Muscle of leg (tissue), 3 donors: ENCODE measurements at regions not wholly inside any gene's neighbourhood (a gene's known extent, or its start where the extent isn't known, plus 50 kb on each side); places are given as distances from the start of the nearest gene placed in this dataset.

Experiments used
- DNase-seq: peaks from one replicate; pipeline ENCODE4 v3.0.0; 2013
- H3K27ac ChIP-seq: one replicate; pipeline ENCODE4 v1.5.1; 2013; ENCODE audit warnings: mild to moderate bottlenecking, low read length, control low read depth
- H3K27me3 ChIP-seq: one replicate; pipeline ENCODE4 v1.6.1; 2013; ENCODE audit warnings: low read length; ENCODE audit not compliant: control insufficient read depth, insufficient read depth
- H3K36me3 ChIP-seq: one replicate; pipeline ENCODE4 v1.6.1; 2013; ENCODE audit warnings: low read length; ENCODE audit not compliant: control insufficient read depth, insufficient read depth
- H3K4me1 ChIP-seq: one replicate; pipeline ENCODE4 v1.6.1; 2013; ENCODE audit warnings: low read length; ENCODE audit not compliant: control insufficient read depth, insufficient read depth
- H3K4me3 ChIP-seq: one replicate; pipeline ENCODE4 v1.5.1; 2013; ENCODE audit warnings: low read length, control low read depth
- H3K9me3 ChIP-seq: replicated peaks from 2 replicates; pipeline ENCODE4 v1.6.1; 2013; ENCODE audit warnings: low read depth, low read length; ENCODE audit not compliant: control insufficient read depth
- WGBS: methylation state at CpG from one replicate; pipeline ENCODE4 v1.1.5; 2013; ENCODE audit warnings: missing lambda C conversion rate; ENCODE audit not compliant: insufficient coverage; 5-methylcytosine and 5-hydroxymethylcytosine counted together

DNA sequence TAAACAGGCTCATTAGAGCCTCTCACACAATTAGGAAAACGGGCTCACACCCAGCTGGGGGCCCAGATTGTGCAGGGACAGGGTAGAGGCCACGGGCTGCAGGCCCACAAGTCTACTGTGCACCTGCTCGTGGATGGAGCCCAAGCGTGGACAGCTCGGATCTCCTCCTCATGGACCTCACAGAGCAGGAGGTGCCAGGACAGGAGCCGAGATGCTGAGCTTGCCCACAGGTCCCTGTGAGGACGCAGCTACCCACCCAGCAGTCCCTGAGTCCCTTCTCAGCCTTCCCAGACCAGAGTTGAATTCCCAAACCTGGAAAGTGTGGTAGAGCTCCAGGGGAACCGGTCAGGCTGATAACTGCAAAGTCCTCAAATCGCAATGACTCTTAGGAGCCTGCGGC, 70.6 kb upstream of the OLFM1 start:
- H3K27ac ChIP-seq, result no peak overlapping the region

DNA sequence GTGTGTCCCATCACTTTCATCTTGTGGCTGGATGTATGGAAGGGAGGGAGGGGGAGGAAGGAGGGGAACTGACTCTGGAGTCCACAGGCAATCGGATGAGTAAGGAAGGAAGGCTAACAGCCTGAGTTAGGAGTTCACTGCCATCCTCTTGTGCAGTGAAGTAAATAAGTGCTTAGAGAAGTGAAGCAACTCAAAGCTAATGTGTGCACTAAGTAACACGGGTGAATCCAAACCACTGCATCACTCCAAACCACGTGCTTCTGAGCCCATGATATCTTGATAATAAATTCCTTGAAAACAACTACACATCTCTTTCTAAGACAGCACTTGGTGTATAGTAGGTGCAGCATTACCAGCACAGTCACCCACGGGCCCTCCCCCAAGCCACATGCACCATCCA, 69.6 kb upstream of the OLFM1 start:
- Histone ChIP-seq H3K36me3 (no peaks in the 10 kb centered on the region), H3K4me1 (no peaks in the 10 kb centered on the region), H3K4me3 (no peak overlapping the region), H3K9me3 (no peaks in the 10 kb centered on the region), H3K27ac (no peak overlapping the region), H3K27me3 (peaks cover 19% of the 10 kb centered on the region)
- DNase-seq, result no peak
- WGBS, result 47% methylated on average over 2 of the region's 4 CpGs

More for the DNA sequence above, 70.6 kb upstream of the OLFM1 start:
- WGBS, result 64% methylated on average over 8 of the region's 10 CpGs
- Histone ChIP-seq H3K4me3 (no peak overlapping the region), H3K4me1 (no peaks in the 10 kb centered on the region), H3K27me3 (peaks cover 19% of the 10 kb centered on the region), H3K36me3 (no peaks in the 10 kb centered on the region), H3K9me3 (no peaks in the 10 kb centered on the region)
- DNase-seq, result no peak

DNA sequence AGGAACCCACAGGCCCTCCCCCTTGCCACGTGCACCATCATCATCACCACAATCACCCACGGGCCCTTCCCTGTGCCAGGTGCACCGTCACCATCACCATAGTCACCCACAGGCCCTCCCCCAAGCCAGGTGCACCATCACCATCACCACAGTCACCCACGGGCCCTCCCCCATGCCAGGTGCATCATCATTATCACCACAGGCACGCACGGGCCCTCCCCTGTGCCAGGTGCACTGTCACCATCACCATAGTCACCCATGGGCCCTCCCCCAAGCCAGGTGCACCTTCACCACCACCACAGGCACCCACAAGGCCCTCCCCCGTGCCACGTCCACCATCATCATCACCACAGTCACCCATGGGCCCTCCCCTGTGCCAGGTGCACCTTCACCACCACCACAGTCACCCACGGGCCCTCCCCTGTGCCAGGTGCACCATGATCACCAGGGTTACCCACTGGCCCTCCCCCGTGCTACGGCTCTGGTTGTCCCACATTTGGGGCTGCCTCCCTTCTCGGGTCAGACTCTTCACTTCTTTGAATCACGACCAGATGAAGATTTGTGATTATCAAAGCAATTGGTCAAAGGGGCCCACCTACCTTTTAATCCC, 69.1 kb upstream of the OLFM1 start:
- Histone ChIP-seq H3K9me3 (no peaks in the 10 kb centered on the region), H3K27me3 (peaks cover 21% of the 10 kb centered on the region), H3K4me3 (no peak overlapping the region), H3K4me1 (no peaks in the 10 kb centered on the region), H3K27ac (no peak overlapping the region), H3K36me3 (no peaks in the 10 kb centered on the region)
- no peak for DNase-seq
- 88% methylated on average over 13 of the region's 13 CpGs for WGBS

DNA sequence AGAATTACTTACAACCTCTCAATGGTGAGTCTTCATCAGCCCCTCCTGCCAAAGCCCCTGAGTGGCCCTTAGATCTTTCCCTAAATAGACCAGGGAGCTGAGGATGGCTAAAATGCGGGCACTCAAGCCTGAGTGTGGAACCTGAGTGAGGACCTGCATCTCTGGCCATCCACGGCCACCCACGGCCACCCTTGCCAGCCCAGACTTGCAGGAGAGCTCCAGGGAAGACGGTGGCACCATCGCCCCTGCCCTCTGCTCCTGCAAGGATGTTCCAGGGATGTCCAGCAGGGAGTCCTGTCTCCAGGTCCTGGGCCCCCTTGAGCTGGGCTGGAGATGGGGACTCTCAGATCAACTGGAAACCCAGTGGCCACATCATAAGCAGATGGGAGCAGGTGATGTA, 68.2 kb upstream of the OLFM1 start:
- no peaks in the 10 kb centered on the region for H3K4me1 ChIP-seq

DNA sequence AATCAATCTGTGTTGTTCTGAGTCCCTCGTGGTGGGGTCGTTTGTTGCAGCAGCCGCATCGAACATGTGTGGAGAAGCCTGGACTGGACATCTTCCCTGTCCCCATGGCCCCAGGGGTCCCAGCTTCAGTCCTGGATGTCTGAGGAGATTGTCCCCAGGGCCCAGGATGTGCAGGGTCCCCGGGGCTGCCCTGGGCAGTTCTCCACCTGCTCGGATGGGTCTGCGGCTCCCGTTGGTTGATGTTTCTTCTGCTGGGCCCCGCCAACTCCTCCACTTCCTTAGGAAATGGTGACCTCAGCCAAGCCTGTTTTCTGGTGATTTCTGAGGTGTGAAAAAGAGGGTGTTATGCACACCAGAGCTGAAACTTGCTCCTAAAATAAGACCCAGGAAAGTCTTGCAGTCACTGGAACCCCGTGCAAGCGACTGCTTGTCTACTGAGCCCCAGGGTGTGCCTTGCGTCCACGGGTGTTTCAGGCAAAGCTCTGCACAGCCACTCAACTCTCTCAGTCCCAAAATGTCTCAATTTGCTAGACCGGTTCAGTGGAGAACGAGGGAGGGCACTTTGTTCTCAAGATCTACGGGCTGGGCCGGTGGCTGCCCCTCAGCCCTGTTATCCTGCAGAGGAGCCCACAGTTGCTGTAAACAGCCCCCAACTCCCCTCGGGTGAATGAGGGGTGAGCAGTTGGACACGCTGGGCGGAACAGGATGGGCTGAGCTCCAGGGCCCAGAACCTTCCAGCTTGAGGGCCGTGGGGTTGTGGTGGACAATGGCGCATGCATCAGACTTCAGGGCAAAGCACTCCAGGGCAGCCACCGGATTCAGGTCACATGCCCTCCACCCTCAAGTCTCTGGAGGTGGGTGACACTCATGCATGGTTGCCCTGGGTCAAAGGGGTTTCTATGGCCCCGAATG, 66.7 kb upstream of the OLFM1 start:
- WGBS, result 65% methylated on average over 18 of the region's 24 CpGs
- Histone ChIP-seq H3K4me3 (no peak overlapping the region), H3K36me3 (no peaks in the 10 kb centered on the region), H3K9me3 (no peaks in the 10 kb centered on the region), H3K27ac (no peak overlapping the region), H3K27me3 (peaks cover 18% of the 10 kb centered on the region), H3K4me1 (no peaks in the 10 kb centered on the region)
- no peak for DNase-seq

More for the DNA sequence above, 68.2 kb upstream of the OLFM1 start:
- DNase-seq, result no peak
- no peaks in the 10 kb centered on the region for H3K36me3 ChIP-seq
- 92% methylated on average over 5 of the region's 5 CpGs for WGBS
- no peak overlapping the region for H3K27ac ChIP-seq
- H3K4me3 ChIP-seq, result no peak overlapping the region
- H3K27me3 ChIP-seq, result peaks cover 24% of the 10 kb centered on the region
- H3K9me3 ChIP-seq, result no peaks in the 10 kb centered on the region

DNA sequence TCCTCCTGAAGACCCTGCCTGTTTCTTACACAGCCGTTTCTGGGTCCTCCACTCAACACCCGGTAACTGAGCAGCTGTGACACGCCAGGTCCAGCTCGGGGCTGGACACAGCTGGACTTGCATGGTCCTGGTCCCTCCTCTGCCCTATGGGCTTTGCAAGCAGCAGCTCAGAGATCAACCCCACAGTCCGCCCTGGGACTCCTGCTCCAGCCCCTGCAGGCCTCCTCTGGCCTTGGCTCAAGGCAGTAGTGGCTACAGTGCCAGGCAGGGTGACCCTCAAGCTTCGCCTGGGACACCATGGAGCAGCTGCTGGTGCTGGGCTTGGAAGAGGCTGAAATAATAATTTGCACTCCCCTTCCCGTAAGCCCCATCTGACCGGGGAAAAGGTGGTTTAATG, 66.1 kb upstream of the OLFM1 start:
- peaks cover 16% of the 10 kb centered on the region for H3K27me3 ChIP-seq
- H3K27ac ChIP-seq, result no peak overlapping the region
- no peaks in the 10 kb centered on the region for H3K9me3 ChIP-seq
- no peaks in the 10 kb centered on the region for H3K4me1 ChIP-seq
- DNase-seq, result no peak
- 68% methylated on average over 5 of the region's 8 CpGs for WGBS
- H3K36me3 ChIP-seq, result no peaks in the 10 kb centered on the region
- no peak overlapping the region for H3K4me3 ChIP-seq

DNA sequence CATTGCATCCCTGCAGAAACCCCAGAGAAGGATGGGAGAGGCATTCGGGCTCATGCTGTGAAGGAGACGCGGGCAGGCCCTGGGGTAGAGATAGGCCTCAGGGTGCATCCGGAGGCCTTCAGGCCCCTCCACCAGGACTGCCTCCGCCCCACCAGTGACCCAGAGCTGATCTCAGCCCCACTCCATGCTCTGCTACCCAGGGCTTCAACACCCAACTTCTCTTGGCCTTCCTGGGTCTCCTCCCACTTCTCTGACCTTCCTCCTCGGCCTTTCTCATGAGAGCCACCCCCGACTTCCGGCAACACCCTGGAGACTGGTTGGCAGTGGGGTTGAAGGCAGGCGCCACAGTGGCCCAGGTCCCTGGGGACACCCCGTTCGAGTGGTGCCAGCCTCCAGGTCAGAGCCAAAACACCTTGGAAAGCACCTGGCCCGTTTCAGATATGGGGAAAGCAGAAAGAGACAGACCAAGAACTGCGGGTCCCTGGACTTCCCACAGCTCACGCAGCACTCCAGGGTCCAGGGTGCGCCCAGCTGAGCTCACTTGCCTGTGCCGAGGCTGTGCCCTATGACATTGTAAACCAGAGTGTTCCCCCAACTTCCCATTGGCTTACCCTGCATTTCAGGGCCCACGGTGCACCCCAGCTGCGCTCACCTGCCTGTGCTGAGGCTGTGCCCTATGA, 65.1 kb upstream of the OLFM1 start:
- Histone ChIP-seq H3K4me1 (no peaks in the 10 kb centered on the region), H3K4me3 (no peak overlapping the region), H3K27me3 (peaks cover 11% of the 10 kb centered on the region), H3K9me3 (no peaks in the 10 kb centered on the region), H3K27ac (no peak overlapping the region), H3K36me3 (no peaks in the 10 kb centered on the region)
- 85% methylated on average over 12 of the region's 18 CpGs for WGBS
- no peak for DNase-seq

DNA sequence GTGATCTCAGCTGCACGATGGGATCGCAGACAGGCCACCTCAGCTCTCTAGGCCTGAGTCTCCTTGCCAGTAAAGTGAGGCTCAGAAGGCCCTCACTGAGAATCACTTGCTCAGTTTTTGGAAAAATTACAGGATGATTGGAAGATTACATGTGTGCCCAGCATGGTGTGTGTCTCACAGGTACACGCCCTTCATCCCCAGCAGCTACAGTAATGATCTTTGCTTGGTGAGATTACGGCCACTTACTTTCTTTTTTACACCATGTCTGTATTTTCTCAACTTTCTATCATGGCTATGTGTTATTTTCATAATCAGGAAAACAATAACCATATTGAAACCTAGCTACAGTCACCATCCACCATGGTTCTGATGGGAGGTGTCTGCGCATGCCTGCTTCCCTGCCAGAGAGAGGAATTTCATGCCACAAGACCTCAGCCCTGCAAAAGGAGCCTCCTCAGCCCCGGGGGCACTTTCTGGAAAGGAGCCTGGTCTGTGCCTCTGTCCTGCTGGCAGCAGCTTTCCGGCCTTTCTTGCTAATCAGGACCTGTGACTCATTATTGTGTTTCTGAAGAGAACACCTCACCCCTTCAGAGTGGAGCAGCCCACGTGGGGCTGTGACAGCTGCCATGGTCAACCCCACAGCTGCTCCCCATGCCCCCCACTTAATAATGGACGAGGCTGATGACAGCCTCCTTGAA, 64.2 kb upstream of the OLFM1 start:
- DNase-seq, result no peak
- Histone ChIP-seq H3K27ac (no peak overlapping the region), H3K36me3 (no peaks in the 10 kb centered on the region), H3K9me3 (no peaks in the 10 kb centered on the region), H3K4me3 (no peak overlapping the region), H3K27me3 (peaks cover 11% of the 10 kb centered on the region), H3K4me1 (no peaks in the 10 kb centered on the region)
- WGBS, result 71% methylated on average over 5 of the region's 9 CpGs

DNA sequence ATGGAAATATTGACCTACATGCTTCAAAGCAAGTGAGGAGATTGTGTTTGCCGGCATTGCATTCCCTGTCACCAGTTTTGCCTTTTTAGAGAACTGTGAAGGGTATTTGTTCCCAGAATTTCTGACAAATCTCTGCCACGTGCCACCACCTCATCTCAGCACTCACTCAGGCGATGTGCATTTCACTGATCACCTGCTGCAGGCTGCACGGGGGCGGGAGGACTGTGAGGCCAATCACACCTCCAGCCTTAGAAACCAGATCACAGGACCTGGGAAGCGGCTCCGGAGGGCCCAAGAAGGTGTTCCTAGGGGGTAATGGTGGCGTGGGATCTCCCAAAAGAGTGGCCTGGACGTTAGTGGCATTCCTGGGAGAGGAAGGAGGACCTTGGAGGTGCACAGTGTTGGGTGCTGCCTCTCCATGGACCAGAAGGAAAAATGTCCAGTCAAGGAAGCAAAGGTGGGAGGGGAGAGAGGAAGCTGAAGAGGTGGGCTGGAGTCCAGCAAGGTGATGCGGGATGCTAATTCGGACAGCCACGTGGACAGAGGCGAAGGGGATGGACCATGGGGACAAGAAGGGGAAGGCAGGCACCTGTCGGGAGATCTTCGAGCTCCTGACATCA, 63.6 kb upstream of the OLFM1 start:
- DNase-seq, result no peak

More for the DNA sequence above, 63.6 kb upstream of the OLFM1 start:
- no peak overlapping the region for H3K27ac ChIP-seq
- peaks cover 11% of the 10 kb centered on the region for H3K27me3 ChIP-seq
- H3K9me3 ChIP-seq, result no peaks in the 10 kb centered on the region
- no peaks in the 10 kb centered on the region for H3K4me1 ChIP-seq
- H3K4me3 ChIP-seq, result no peak overlapping the region
- 75% methylated on average over 9 of the region's 15 CpGs for WGBS
- H3K36me3 ChIP-seq, result no peaks in the 10 kb centered on the region
